A673 (cell line): ENCODE measurements at regions not wholly inside any gene's neighbourhood (a gene's known extent, or its start where the extent isn't known, plus 50 kb on each side); places are given as distances from the start of the nearest gene placed in this dataset.

Source experiments
- BruUV-seq: library from RNA; stranded (reverse); fragments of 400-500 nt; replicated peaks from 2 replicates; lab custom pipeline; 2021; lab: Mats Ljungman, UMichigan
- CTCF ChIA-PET: fragments of 300-600 bp; sonication (Branson Sonifier 250); formaldehyde crosslinking; loops from one replicate; lab custom pipeline; 2022; ENCODE audit warnings: antibody characterized with exemption; lab: Charles Lee
- POLR2A ChIA-PET: fragments of 300-600 bp; sonication (Branson Sonifier 250); formaldehyde crosslinking; loops from one replicate; lab custom pipeline; 2022; ENCODE audit warnings: antibody characterized with exemption; ENCODE audit not compliant: low non-redundant PET; lab: Charles Lee
- DNase-seq: peaks from one replicate; pipeline ENCODE4 v3.0.0-alpha.2; 2015; ENCODE audit warnings: low spot score
- H3K27ac ChIP-seq: fragments of 200-600 bp; sonication (generic); 2 replicates; pipeline ENCODE4 v1.5.1; 2016; ENCODE audit warnings: mixed run types, low read depth, mild to moderate bottlenecking, mixed read lengths, antibody characterized with exemption, low read length; ENCODE audit not compliant: poor library complexity, severe bottlenecking
- H3K27me3 ChIP-seq: fragments of 200-600 bp; sonication (generic); replicated peaks from 2 replicates; pipeline ENCODE4 v1.6.1; 2017; ENCODE audit warnings: mixed run types, low read depth, mild to moderate bottlenecking, mixed read lengths, antibody characterized with exemption, low read length; ENCODE audit not compliant: insufficient read depth, poor library complexity
- H3K36me3 ChIP-seq: fragments of 200-600 bp; sonication (generic); 2 replicates; pipeline ENCODE4 v1.6.1; 2016; ENCODE audit warnings: mixed run types, mild to moderate bottlenecking, mixed read lengths, antibody characterized with exemption, low read length; ENCODE audit not compliant: insufficient read depth, poor library complexity, severe bottlenecking
- H3K4me1 ChIP-seq: fragments of 200-600 bp; sonication (generic); 2 replicates; pipeline ENCODE4 v1.6.1; 2017; ENCODE audit warnings: mixed run types, mild to moderate bottlenecking, mixed read lengths, antibody characterized with exemption, low read length; ENCODE audit not compliant: insufficient read depth, poor library complexity, severe bottlenecking
- H3K4me3 ChIP-seq: fragments of 200-600 bp; sonication (generic); 2 replicates; pipeline ENCODE4 v1.5.1; 2016; ENCODE audit warnings: low read depth, mixed run types, mild to moderate bottlenecking, mixed read lengths, low read length; ENCODE audit not compliant: poor library complexity, severe bottlenecking
- H3K9me3 ChIP-seq: fragments of 200-600 bp; sonication (generic); 2 replicates; pipeline ENCODE4 v1.6.1; 2016; ENCODE audit warnings: mixed run types, low read depth, mild to moderate bottlenecking, mixed read lengths, antibody characterized with exemption, low read length; ENCODE audit not compliant: poor library complexity, severe bottlenecking
- EZH2 ChIP-seq: fragments of 200-600 bp; sonication (generic); IDR thresholded peaks from 2 replicates; pipeline ENCODE4 v1.6.1; 2017; ENCODE audit warnings: borderline replicate concordance, low read depth, mild to moderate bottlenecking, mixed read lengths, antibody characterized with exemption, low read length; ENCODE audit not compliant: poor library complexity, severe bottlenecking
- intact Hi-C: fragments of 100-400 bp; cut with micrococcal nuclease; formaldehyde crosslinking; loops from one replicate; pipeline ENCODE4 v1.10.0; 2022; ENCODE audit not compliant: unreplicated experiment
- TF ChIP-seq, protein P1 (sequence below): fragments of 300-800, 200-600 bp; sonication (generic); conservative IDR thresholded peaks from 2 replicates; pipeline ENCODE4 v1.5.1; 2017; ENCODE audit warnings: low read depth, mild to moderate bottlenecking, antibody characterized with exemption, low read length, moderate library complexity, mixed read lengths

GRCh38 chr10:63058236-63058635 lies 74.9 kb upstream of the NRBF2 start:
- BruUV-seq: no TSS peak
- Histone ChIP-seq H3K27me3 (no peaks in the 10 kb centered on the region), H3K36me3 (no peaks in the 10 kb centered on the region), H3K9me3 (no peaks in the 10 kb centered on the region), H3K4me3 (no peak overlapping the region), H3K27ac (no peak overlapping the region), H3K4me1 (peaks cover 4% of the 10 kb centered on the region)
- CTCF ChIA-PET: no interaction called here
- intact Hi-C loops: no loop called here
- POLR2A ChIA-PET: no interaction called here
- no peak for TF ChIP-seq EZH2
- TF ChIP-seq, protein P1, sequence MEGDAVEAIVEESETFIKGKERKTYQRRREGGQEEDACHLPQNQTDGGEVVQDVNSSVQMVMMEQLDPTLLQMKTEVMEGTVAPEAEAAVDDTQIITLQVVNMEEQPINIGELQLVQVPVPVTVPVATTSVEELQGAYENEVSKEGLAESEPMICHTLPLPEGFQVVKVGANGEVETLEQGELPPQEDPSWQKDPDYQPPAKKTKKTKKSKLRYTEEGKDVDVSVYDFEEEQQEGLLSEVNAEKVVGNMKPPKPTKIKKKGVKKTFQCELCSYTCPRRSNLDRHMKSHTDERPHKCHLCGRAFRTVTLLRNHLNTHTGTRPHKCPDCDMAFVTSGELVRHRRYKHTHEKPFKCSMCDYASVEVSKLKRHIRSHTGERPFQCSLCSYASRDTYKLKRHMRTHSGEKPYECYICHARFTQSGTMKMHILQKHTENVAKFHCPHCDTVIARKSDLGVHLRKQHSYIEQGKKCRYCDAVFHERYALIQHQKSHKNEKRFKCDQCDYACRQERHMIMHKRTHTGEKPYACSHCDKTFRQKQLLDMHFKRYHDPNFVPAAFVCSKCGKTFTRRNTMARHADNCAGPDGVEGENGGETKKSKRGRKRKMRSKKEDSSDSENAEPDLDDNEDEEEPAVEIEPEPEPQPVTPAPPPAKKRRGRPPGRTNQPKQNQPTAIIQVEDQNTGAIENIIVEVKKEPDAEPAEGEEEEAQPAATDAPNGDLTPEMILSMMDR: no peak
- no peak for DNase-seq

- no peak for DNase-seq
- CTCF ChIA-PET: no interaction called here
Observed at GRCh38 chr10:63057509-63057908, 75.6 kb upstream of the NRBF2 start.

DNA sequence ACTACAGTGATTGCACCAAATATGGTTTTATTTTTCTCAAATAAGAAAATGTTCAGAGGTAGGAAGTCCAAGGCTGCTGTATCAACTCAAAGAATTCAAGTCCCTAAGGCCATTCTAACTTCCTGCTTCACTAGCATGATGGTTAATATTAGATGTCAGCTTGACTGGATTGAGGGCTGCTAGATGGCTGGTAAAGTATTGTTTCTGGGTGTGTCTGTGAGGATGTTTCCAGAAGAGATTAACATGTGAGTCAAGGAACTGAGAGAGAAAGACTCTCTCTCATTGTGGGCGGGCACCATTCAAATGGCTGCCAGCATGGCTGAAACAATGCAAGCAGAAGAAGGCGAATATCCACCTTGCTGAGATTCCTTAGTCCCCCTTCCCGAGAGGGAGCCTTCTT lies 77.4 kb upstream of the NRBF2 start:
- peaks cover 11% of the 10 kb centered on the region for H3K4me1 ChIP-seq
- no peak overlapping the region for H3K4me3 ChIP-seq
- no TSS peak for BruUV-seq

More at GRCh38 chr10:63057509-63057908, 75.6 kb upstream of the NRBF2 start:
- Histone ChIP-seq H3K4me1 (peaks cover 11% of the 10 kb centered on the region), H3K27me3 (no peaks in the 10 kb centered on the region), H3K27ac (no peak overlapping the region), H3K9me3 (no peaks in the 10 kb centered on the region), H3K36me3 (no peaks in the 10 kb centered on the region), H3K4me3 (no peak overlapping the region)
- TF ChIP-seq EZH2: no peak
- TF ChIP-seq, protein P1: no peak
- intact Hi-C loops: no loop called here
- POLR2A ChIA-PET: no interaction called here
- BruUV-seq: no TSS peak

More for the DNA sequence above, 77.4 kb upstream of the NRBF2 start:
- CTCF ChIA-PET: no interaction called here
- TF ChIP-seq, protein P1: no peak
- TF ChIP-seq EZH2: no peak
- intact Hi-C loops: no loop called here
- no peak for DNase-seq
- Histone ChIP-seq H3K36me3 (no peaks in the 10 kb centered on the region), H3K9me3 (no peaks in the 10 kb centered on the region), H3K27ac (no peak overlapping the region), H3K27me3 (no peaks in the 10 kb centered on the region)
- POLR2A ChIA-PET: no interaction called here
